NB4 (cell line): ENCODE measurements at regions not wholly inside any gene's neighbourhood (a gene's known extent, or its start where the extent isn't known, plus 50 kb on each side); places are given as distances from the start of the nearest gene placed in this dataset.

ENCODE experiments used
- MYC ChIP-seq: IDR thresholded peaks from 2 replicates; pipeline ENCODE4 v1.6.1; 2011; ENCODE audit warnings: low read depth, low read length
- POLR2A ChIP-seq: IDR thresholded peaks from 2 replicates; pipeline ENCODE4 v1.6.1; 2011; ENCODE audit warnings: mild to moderate bottlenecking; ENCODE audit not compliant: insufficient read length; ENCODE audit errors: extremely low read depth
- TF ChIP-seq, protein P1 (sequence below): IDR thresholded peaks from one replicate; pipeline ENCODE4 v1.5.1; 2012; ENCODE audit warnings: low read depth, low read length

DNA sequence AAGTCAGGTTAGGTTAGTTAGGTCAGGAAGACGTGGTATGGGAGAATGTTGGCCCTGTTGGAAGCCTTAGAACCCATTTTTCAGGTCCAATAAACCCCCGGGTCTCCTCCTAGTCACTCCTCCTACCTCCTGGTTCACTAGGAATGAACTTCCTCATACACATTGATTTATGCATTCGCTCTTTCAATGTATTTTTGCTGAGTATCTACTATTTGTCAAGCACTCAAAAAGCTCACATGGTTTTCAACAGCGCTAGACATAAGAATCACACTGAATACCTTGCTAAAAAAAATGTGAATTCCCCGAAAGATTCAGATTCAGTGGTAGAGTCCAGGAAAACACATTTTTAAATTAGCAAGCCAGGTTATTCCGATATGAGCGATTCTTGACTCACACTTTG, 85.8 kb upstream of the LRRN2 start:
- TF ChIP-seq, protein P1, sequence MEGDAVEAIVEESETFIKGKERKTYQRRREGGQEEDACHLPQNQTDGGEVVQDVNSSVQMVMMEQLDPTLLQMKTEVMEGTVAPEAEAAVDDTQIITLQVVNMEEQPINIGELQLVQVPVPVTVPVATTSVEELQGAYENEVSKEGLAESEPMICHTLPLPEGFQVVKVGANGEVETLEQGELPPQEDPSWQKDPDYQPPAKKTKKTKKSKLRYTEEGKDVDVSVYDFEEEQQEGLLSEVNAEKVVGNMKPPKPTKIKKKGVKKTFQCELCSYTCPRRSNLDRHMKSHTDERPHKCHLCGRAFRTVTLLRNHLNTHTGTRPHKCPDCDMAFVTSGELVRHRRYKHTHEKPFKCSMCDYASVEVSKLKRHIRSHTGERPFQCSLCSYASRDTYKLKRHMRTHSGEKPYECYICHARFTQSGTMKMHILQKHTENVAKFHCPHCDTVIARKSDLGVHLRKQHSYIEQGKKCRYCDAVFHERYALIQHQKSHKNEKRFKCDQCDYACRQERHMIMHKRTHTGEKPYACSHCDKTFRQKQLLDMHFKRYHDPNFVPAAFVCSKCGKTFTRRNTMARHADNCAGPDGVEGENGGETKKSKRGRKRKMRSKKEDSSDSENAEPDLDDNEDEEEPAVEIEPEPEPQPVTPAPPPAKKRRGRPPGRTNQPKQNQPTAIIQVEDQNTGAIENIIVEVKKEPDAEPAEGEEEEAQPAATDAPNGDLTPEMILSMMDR, result no peak
- no peak for TF ChIP-seq POLR2A
- no peak for TF ChIP-seq MYC
